ENCODE measurements at regions not wholly inside any gene's neighbourhood (a gene's known extent, or its start where the extent isn't known, plus 50 kb on each side); places are given as distances from the start of the nearest gene placed in this dataset.

- H3K4me3 ChIP-seq (ENCODE audit: low read depth, low read length), result no peak overlapping the region
- CTCF ChIA-PET, result no interaction called here
- TF ChIP-seq CTCF (IDR thresholded peaks at IDR 0.05; ENCODE audit: low read depth, low read length), result no peak
- H3K27ac ChIP-seq (ENCODE audit: low read depth, low read length), result no peak overlapping the region
- peaks cover 6% of the 10 kb centered on the region for H3K9me3 ChIP-seq (ENCODE audit: control insufficient read depth, insufficient read depth, low read length)
- DNase-seq (ENCODE audit: low read depth, low spot score), result no peak
- no peaks in the 10 kb centered on the region for H3K27me3 ChIP-seq (ENCODE audit: control insufficient read depth, insufficient read depth, low read length)
- POLR2A ChIA-PET, result no interaction called here
These were observed 350.6 kb upstream of the ZFP64 start for GRCh38 chr20:52542131-52542530.

- H3K9me3 ChIP-seq (ENCODE audit: control insufficient read depth, insufficient read depth, low read length), result peaks cover 6% of the 10 kb centered on the region
- ChIA-PET CTCF (no interaction called here), POLR2A (no interaction called here)
- no peaks in the 10 kb centered on the region for H3K27me3 ChIP-seq (ENCODE audit: control insufficient read depth, insufficient read depth, low read length)
- no peak for TF ChIP-seq CTCF (IDR thresholded peaks at IDR 0.05; ENCODE audit: low read depth, low read length)
- no peak overlapping the region for H3K27ac ChIP-seq (ENCODE audit: low read depth, low read length)
- DNase-seq (ENCODE audit: low read depth, low spot score), result no peak
- no peak overlapping the region for H3K4me3 ChIP-seq (ENCODE audit: low read depth, low read length)
These were observed 348.9 kb upstream of the ZFP64 start for GRCh38 chr20:52540509-52540908.

GRCh38 chr20:52539891-52540290 lies 348.3 kb upstream of the ZFP64 start:
- ChIA-PET CTCF (no interaction called here), POLR2A (no interaction called here)

GRCh38 chr20:52536841-52537400 lies 345.3 kb upstream of the ZFP64 start:
- POLR2A ChIA-PET, result no interaction called here
- no peak for DNase-seq (ENCODE audit: low read depth, low spot score)
- no peak overlapping the region for H3K27ac ChIP-seq (ENCODE audit: low read depth, low read length)
- H3K4me3 ChIP-seq (ENCODE audit: low read depth, low read length), result no peak overlapping the region
- H3K9me3 ChIP-seq (ENCODE audit: control insufficient read depth, insufficient read depth, low read length), result no peaks in the 10 kb centered on the region
- TF ChIP-seq CTCF (IDR thresholded peaks at IDR 0.05; ENCODE audit: low read depth, low read length), result no peak
- H3K27me3 ChIP-seq (ENCODE audit: control insufficient read depth, insufficient read depth, low read length), result no peaks in the 10 kb centered on the region
- CTCF ChIA-PET, result interaction anchor here (0.5 kb wide), 1 partner anchor 1010 kb away, joined by 4 read pairs; no protein-coding TSS in a partner anchor

More at GRCh38 chr20:52539891-52540290, 348.3 kb upstream of the ZFP64 start:
- H3K27ac ChIP-seq (ENCODE audit: low read depth, low read length), result no peak overlapping the region
- no peak for DNase-seq (ENCODE audit: low read depth, low spot score)
- H3K9me3 ChIP-seq (ENCODE audit: control insufficient read depth, insufficient read depth, low read length), result peaks cover 6% of the 10 kb centered on the region
- no peak overlapping the region for H3K4me3 ChIP-seq (ENCODE audit: low read depth, low read length)
- TF ChIP-seq CTCF (IDR thresholded peaks at IDR 0.05; ENCODE audit: low read depth, low read length), result no peak
- H3K27me3 ChIP-seq (ENCODE audit: control insufficient read depth, insufficient read depth, low read length), result no peaks in the 10 kb centered on the region

GRCh38 chr20:52536040-52536439 lies 344.5 kb upstream of the ZFP64 start:
- no peak overlapping the region for H3K27ac ChIP-seq (ENCODE audit: low read depth, low read length)
- no peaks in the 10 kb centered on the region for H3K27me3 ChIP-seq (ENCODE audit: control insufficient read depth, insufficient read depth, low read length)
- CTCF ChIA-PET, result interaction anchor here (0.5 kb wide), 1 partner anchor 1010 kb away, joined by 4 read pairs; no protein-coding TSS in a partner anchor
- no peak for TF ChIP-seq CTCF (IDR thresholded peaks at IDR 0.05; ENCODE audit: low read depth, low read length)
- no peaks in the 10 kb centered on the region for H3K9me3 ChIP-seq (ENCODE audit: control insufficient read depth, insufficient read depth, low read length)
- H3K4me3 ChIP-seq (ENCODE audit: low read depth, low read length), result no peak overlapping the region
- POLR2A ChIA-PET, result no interaction called here
- DNase-seq (ENCODE audit: low read depth, low spot score), result no peak

All from AG04450 (cell line).